ENCODE measurements at regions not wholly inside any gene's neighbourhood (a gene's known extent, or its start where the extent isn't known, plus 50 kb on each side); places are given as distances from the start of the nearest gene placed in this dataset.

- Histone ChIP-seq H3K79me2 (ENCODE audit: insufficient read depth) (no peaks in the 10 kb centered on the region), H4K20me1 (ENCODE audit: insufficient read depth) (no peaks in the 10 kb centered on the region), H3K4me1 (ENCODE audit: control insufficient read depth in 1 of 2, insufficient read depth in 2 of 2, low read depth in 1 of 2, low read length in 1 of 2) (no peaks in the 10 kb centered on the region), H3K27ac (ENCODE audit: low read depth in 2 of 2, low read length in 1 of 2) (no peak overlapping the region), H3K27me3 (ENCODE audit: insufficient read depth) (no peaks in the 10 kb centered on the region), H3K4me3 (ENCODE audit: low read depth in 2 of 2, low read length in 1 of 2) (no peak overlapping the region), H3F3A (replicated peaks; ENCODE audit: insufficient read depth) (no peaks in the 10 kb centered on the region), H3K9ac (no peak overlapping the region), H2AFZ (ENCODE audit: low read depth) (no peak overlapping the region), H3K9me3 (no peaks in the 10 kb centered on the region), H3K4me2 (no peak overlapping the region), H3K9me2 (no peaks in the 10 kb centered on the region), H3K36me3 (replicated peaks in 1 of 2; ENCODE audit: control insufficient read depth in 1 of 2, insufficient read depth in 2 of 2, low read length in 1 of 2) (no peaks in the 10 kb centered on the region)
- POLR2A ChIA-PET = no interaction called here
- no peak for DNase-seq
- WGBS (ENCODE audit: low lambda C conversion rate) = 38% methylated on average over 3 of the region's 3 CpGs
- no peak for TF ChIP-seq RAD21 (IDR thresholded peaks at IDR 0.05; ENCODE audit: low read length)
- no peak for TF ChIP-seq TEAD4 (IDR thresholded peaks at IDR 0.05; ENCODE audit: borderline replicate concordance, insufficient read depth)
- TF ChIP-seq MEF2A (IDR thresholded peaks at IDR 0.05; ENCODE audit: borderline replicate concordance, low read depth) = no peak
- TF ChIP-seq SMC3 (IDR thresholded peaks at IDR 0.05; ENCODE audit: low read depth, low read length) = no peak
- TF ChIP-seq YY1 (IDR thresholded peaks at IDR 0.05; ENCODE audit: low read depth) = no peak
- TF ChIP-seq, protein P1, sequence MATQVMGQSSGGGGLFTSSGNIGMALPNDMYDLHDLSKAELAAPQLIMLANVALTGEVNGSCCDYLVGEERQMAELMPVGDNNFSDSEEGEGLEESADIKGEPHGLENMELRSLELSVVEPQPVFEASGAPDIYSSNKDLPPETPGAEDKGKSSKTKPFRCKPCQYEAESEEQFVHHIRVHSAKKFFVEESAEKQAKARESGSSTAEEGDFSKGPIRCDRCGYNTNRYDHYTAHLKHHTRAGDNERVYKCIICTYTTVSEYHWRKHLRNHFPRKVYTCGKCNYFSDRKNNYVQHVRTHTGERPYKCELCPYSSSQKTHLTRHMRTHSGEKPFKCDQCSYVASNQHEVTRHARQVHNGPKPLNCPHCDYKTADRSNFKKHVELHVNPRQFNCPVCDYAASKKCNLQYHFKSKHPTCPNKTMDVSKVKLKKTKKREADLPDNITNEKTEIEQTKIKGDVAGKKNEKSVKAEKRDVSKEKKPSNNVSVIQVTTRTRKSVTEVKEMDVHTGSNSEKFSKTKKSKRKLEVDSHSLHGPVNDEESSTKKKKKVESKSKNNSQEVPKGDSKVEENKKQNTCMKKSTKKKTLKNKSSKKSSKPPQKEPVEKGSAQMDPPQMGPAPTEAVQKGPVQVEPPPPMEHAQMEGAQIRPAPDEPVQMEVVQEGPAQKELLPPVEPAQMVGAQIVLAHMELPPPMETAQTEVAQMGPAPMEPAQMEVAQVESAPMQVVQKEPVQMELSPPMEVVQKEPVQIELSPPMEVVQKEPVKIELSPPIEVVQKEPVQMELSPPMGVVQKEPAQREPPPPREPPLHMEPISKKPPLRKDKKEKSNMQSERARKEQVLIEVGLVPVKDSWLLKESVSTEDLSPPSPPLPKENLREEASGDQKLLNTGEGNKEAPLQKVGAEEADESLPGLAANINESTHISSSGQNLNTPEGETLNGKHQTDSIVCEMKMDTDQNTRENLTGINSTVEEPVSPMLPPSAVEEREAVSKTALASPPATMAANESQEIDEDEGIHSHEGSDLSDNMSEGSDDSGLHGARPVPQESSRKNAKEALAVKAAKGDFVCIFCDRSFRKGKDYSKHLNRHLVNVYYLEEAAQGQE (IDR thresholded peaks at IDR 0.05; ENCODE audit: low read depth, low read length) = no peak
- CTCF ChIA-PET = interaction anchor here (3.3 kb wide), 1 partner anchor 11 kb away, joined by 13 read pairs; no protein-coding TSS in a partner anchor
Measured at GRCh38 chr1:61536174-61537108, 188.5 kb downstream of the TM2D1 start.

DNA sequence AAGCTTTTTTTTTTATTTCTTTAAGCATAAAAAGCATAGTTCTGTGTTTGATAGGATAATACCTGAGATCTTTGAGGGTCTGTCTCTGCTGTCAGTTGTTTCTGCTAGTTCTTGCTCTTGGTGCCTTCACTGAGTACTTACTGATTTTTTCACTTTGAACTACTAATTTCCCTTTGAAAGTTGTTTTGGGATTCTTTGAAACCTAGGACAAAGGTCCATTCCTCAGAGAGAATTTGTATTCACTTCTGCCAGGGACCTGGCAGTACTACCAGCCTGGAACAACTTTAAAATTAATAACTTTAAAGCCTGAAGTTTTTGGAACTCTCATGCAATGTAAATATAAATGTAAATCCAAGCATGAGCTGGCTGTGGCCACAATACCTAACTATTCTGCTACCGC is 190.1 kb downstream of the TM2D1 start:
- no peak overlapping the region for H2AFZ ChIP-seq (ENCODE audit: low read depth)
- no peaks in the 10 kb centered on the region for H3K27me3 ChIP-seq (ENCODE audit: insufficient read depth)
- no peaks in the 10 kb centered on the region for H3F3A ChIP-seq (replicated peaks; ENCODE audit: insufficient read depth)
- WGBS (ENCODE audit: low lambda C conversion rate) = 75% methylated on average over 1 of the region's 1 CpG
- H3K4me2 ChIP-seq = no peak overlapping the region
- no peaks in the 10 kb centered on the region for H3K9me2 ChIP-seq
- TF ChIP-seq TAF1 (IDR thresholded peaks at IDR 0.05; ENCODE audit: borderline replicate concordance, low read depth, low read length) = no peak
- no peak for TF ChIP-seq FOXM1 (IDR thresholded peaks at IDR 0.05; ENCODE audit: low read depth)
- no peak for TF ChIP-seq JUND (IDR thresholded peaks at IDR 0.05)
- TF ChIP-seq RFX5 (IDR thresholded peaks at IDR 0.05; ENCODE audit: low read length) = no peak
- no peak for TF ChIP-seq POLR2AphosphoS5 (IDR thresholded peaks at IDR 0.05; ENCODE audit: low read depth, low read length)
- no peak for TF ChIP-seq YY1 (IDR thresholded peaks at IDR 0.05; ENCODE audit: low read depth)
- TF ChIP-seq TCF12 (IDR thresholded peaks at IDR 0.05) = no peak
- TF ChIP-seq RCOR1 (IDR thresholded peaks at IDR 0.05; ENCODE audit: low read length) = no peak
- no peak for TF ChIP-seq TEAD4 (IDR thresholded peaks at IDR 0.05; ENCODE audit: borderline replicate concordance, insufficient read depth)
- TF ChIP-seq, protein P2, sequence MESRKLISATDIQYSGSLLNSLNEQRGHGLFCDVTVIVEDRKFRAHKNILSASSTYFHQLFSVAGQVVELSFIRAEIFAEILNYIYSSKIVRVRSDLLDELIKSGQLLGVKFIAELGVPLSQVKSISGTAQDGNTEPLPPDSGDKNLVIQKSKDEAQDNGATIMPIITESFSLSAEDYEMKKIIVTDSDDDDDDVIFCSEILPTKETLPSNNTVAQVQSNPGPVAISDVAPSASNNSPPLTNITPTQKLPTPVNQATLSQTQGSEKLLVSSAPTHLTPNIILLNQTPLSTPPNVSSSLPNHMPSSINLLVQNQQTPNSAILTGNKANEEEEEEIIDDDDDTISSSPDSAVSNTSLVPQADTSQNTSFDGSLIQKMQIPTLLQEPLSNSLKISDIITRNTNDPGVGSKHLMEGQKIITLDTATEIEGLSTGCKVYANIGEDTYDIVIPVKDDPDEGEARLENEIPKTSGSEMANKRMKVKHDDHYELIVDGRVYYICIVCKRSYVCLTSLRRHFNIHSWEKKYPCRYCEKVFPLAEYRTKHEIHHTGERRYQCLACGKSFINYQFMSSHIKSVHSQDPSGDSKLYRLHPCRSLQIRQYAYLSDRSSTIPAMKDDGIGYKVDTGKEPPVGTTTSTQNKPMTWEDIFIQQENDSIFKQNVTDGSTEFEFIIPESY (IDR thresholded peaks at IDR 0.05; ENCODE audit: borderline replicate concordance, low read depth) = no peak
- TF ChIP-seq EP300 (IDR thresholded peaks at IDR 0.05; ENCODE audit: borderline replicate concordance in 1 of 2, low read depth in 1 of 2, low read length in 1 of 2) = no peak
- no peak for TF ChIP-seq MXI1 (IDR thresholded peaks at IDR 0.05; ENCODE audit: low read depth, low read length)
- no peak for TF ChIP-seq GABPA (IDR thresholded peaks at IDR 0.05; ENCODE audit: low read depth)
- TF ChIP-seq CTCF (IDR thresholded peaks at IDR 0.05) = no peak
- no peak for TF ChIP-seq MEF2A (IDR thresholded peaks at IDR 0.05; ENCODE audit: borderline replicate concordance, low read depth)
- TF ChIP-seq FOXJ3 (CRISPR knock-in tag; IDR thresholded peaks at IDR 0.05) = no peak
- no peak for TF ChIP-seq NRF1 (IDR thresholded peaks at IDR 0.05; ENCODE audit: low read depth, low read length)
- H3K9ac ChIP-seq = no peak overlapping the region
- CTCF ChIA-PET = interaction anchor here (1.0 kb wide), 1 partner anchor 51 kb away, joined by 3 read pairs; no protein-coding TSS in a partner anchor
- H3K4me1 ChIP-seq (ENCODE audit: control insufficient read depth in 1 of 2, insufficient read depth in 2 of 2, low read depth in 1 of 2, low read length in 1 of 2) = no peaks in the 10 kb centered on the region
- H3K27ac ChIP-seq (ENCODE audit: low read depth in 2 of 2, low read length in 1 of 2) = no peak overlapping the region
- DNase-seq = no peak
- no peaks in the 10 kb centered on the region for H3K79me2 ChIP-seq (ENCODE audit: insufficient read depth)
- no peaks in the 10 kb centered on the region for H4K20me1 ChIP-seq (ENCODE audit: insufficient read depth)
- POLR2A ChIA-PET = no interaction called here
- no peaks in the 10 kb centered on the region for H3K36me3 ChIP-seq (replicated peaks in 1 of 2; ENCODE audit: control insufficient read depth in 1 of 2, insufficient read depth in 2 of 2, low read length in 1 of 2)
- no peaks in the 10 kb centered on the region for H3K9me3 ChIP-seq
- H3K4me3 ChIP-seq (ENCODE audit: low read depth in 2 of 2, low read length in 1 of 2) = no peak overlapping the region
